ENCODE measurements at regions not wholly inside any gene's neighbourhood (a gene's known extent, or its start where the extent isn't known, plus 50 kb on each side); places are given as distances from the start of the nearest gene placed in this dataset.

GRCh38 chr1:11377954-11378353 lies 101.0 kb upstream of the DISP3 start:
- TF ChIP-seq, protein P1, sequence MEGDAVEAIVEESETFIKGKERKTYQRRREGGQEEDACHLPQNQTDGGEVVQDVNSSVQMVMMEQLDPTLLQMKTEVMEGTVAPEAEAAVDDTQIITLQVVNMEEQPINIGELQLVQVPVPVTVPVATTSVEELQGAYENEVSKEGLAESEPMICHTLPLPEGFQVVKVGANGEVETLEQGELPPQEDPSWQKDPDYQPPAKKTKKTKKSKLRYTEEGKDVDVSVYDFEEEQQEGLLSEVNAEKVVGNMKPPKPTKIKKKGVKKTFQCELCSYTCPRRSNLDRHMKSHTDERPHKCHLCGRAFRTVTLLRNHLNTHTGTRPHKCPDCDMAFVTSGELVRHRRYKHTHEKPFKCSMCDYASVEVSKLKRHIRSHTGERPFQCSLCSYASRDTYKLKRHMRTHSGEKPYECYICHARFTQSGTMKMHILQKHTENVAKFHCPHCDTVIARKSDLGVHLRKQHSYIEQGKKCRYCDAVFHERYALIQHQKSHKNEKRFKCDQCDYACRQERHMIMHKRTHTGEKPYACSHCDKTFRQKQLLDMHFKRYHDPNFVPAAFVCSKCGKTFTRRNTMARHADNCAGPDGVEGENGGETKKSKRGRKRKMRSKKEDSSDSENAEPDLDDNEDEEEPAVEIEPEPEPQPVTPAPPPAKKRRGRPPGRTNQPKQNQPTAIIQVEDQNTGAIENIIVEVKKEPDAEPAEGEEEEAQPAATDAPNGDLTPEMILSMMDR (IDR thresholded peaks at IDR 0.05; ENCODE audit: low read depth, low read length, poor library complexity, severe bottlenecking) = no peak
- TF ChIP-seq EZH2phosphoT487 (IDR thresholded peaks at IDR 0.05; ENCODE audit: borderline replicate concordance, low read length) = no peak

Data from DOHH2 (cell line).